ENCODE measurements at regions not wholly inside any gene's neighbourhood (a gene's known extent, or its start where the extent isn't known, plus 50 kb on each side); places are given as distances from the start of the nearest gene placed in this dataset.

DNA sequence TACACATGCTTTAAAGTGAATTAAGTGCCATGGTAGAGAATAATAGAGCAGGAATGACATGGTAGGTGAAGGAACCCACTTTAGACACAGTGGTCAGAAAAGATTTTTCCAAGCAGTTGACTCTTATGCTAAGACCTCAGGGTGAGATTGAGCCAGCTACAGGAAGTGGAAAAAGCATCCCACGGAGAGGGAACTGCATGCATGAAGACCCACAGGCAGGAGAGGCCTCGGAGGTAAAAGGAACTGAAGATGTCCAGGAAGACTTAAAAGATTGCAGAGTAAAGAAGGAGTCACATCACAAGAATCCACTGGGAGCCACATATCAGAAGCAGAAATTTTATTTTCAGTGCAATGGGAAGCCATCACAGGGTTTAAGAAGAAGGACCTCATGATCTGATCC is 499.2 kb upstream of the FAM98A start:
- no peak overlapping the region for H3K4me3 ChIP-seq (replicated peaks; ENCODE audit: low read depth, low read length)
- no peak for DNase-seq (ENCODE audit: extremely low read depth, low read depth)
- TF ChIP-seq, protein P1, sequence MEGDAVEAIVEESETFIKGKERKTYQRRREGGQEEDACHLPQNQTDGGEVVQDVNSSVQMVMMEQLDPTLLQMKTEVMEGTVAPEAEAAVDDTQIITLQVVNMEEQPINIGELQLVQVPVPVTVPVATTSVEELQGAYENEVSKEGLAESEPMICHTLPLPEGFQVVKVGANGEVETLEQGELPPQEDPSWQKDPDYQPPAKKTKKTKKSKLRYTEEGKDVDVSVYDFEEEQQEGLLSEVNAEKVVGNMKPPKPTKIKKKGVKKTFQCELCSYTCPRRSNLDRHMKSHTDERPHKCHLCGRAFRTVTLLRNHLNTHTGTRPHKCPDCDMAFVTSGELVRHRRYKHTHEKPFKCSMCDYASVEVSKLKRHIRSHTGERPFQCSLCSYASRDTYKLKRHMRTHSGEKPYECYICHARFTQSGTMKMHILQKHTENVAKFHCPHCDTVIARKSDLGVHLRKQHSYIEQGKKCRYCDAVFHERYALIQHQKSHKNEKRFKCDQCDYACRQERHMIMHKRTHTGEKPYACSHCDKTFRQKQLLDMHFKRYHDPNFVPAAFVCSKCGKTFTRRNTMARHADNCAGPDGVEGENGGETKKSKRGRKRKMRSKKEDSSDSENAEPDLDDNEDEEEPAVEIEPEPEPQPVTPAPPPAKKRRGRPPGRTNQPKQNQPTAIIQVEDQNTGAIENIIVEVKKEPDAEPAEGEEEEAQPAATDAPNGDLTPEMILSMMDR (IDR thresholded peaks at IDR 0.05; ENCODE audit: low read depth, low read length, missing control alignments), result no peak

DNA sequence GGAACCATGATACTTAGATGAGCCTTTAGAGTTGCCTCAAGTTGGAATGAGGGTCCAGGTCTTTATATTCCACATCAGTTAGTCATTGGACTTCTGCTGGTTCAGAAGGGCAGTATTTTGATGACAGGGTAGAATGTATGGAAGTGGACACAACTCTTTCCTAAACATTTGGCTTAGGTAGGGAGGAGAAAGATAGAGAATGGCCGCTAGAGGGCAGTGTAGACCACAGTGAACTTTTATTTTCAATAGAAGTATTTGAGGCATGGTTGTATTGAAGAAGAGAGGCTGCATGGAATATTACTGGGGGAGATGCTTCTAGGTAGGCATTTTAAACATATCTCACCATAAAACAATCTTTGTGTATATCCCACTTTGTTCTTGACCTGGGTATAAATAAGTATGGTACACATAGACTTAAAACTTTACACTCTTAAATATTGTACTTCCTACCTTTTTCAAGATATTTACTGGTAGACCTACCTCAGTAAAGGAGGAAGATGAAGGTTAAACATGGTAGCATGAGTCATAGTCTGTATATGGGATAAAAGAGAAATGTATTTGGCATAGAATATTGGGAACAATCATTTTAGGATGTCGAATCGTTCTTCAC is 497.6 kb upstream of the FAM98A start:
- H3K4me3 ChIP-seq (replicated peaks; ENCODE audit: low read depth, low read length), result no peak overlapping the region
- peak; percentile 32 for DNase-seq (ENCODE audit: extremely low read depth, low read depth)
- TF ChIP-seq, protein P1 (IDR thresholded peaks at IDR 0.05; ENCODE audit: low read depth, low read length, missing control alignments), result peak; percentile 60

DNA sequence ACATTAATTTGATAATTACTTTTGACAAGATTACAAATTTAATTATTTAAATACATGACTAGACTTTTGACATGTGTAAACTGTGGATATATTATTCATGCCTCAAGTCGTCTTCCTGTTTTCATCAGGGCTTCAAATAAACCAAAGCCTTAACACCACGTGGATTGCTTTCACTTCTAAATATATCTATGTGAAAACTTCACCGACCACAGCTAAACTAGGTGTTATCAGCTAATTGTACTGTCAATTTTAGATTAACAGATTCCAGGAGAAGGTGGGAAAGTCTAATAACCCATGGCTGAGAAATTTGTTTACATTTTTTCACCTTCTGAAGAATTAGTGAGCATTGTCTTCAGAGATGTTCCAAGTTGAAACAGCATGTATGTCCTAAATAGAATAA is 494.7 kb upstream of the FAM98A start:
- TF ChIP-seq, protein P1 (IDR thresholded peaks at IDR 0.05; ENCODE audit: low read depth, low read length, missing control alignments), result no peak
- no peak for DNase-seq (ENCODE audit: extremely low read depth, low read depth)

DNA sequence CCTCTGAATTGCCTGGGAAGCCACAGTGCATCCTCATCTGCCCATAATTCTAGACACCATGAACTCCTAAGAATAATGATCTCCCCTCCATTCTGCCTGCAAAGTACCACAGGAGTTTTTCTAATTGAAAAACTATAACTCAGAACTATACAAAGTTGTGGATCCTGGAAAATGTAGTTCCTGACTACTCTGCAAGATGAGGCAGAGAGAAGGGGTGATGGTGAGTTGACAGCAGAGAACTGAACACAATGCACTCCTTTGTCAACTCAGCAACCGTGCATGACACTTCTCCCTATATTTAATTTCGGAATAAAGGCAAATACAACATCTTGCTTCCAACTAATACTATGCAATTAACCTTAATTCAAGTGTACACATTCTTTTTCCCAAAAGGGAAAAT is 471.1 kb upstream of the FAM98A start:
- no peak overlapping the region for H3K4me3 ChIP-seq (replicated peaks; ENCODE audit: low read depth, low read length)
- TF ChIP-seq, protein P1 (IDR thresholded peaks at IDR 0.05; ENCODE audit: low read depth, low read length, missing control alignments), result no peak
- DNase-seq (ENCODE audit: extremely low read depth, low read depth), result no peak

More for the DNA sequence above, 494.7 kb upstream of the FAM98A start:
- no peak overlapping the region for H3K4me3 ChIP-seq (replicated peaks; ENCODE audit: low read depth, low read length)

DNA sequence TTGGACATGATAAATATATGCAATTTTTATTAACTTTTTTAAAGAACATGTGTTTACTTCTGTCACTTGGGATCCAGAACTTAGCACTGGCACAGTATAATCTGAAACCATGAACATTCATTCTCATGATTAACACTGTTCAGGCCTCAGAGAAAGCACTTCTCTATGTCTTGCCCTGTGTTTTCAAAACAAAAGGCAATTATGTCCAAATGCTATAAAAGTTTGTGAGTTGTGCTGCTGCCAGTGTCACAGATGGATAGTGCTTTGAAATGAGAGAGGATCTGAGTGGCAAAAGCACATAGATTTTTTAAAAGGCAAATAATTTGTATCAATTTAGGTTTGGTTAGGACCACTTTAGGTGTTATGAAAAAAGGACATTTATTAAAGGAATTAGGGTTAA is 470.5 kb upstream of the FAM98A start:
- H3K4me3 ChIP-seq (replicated peaks; ENCODE audit: low read depth, low read length), result no peak overlapping the region
- no peak for DNase-seq (ENCODE audit: extremely low read depth, low read depth)
- TF ChIP-seq, protein P1 (IDR thresholded peaks at IDR 0.05; ENCODE audit: low read depth, low read length, missing control alignments), result no peak

DNA sequence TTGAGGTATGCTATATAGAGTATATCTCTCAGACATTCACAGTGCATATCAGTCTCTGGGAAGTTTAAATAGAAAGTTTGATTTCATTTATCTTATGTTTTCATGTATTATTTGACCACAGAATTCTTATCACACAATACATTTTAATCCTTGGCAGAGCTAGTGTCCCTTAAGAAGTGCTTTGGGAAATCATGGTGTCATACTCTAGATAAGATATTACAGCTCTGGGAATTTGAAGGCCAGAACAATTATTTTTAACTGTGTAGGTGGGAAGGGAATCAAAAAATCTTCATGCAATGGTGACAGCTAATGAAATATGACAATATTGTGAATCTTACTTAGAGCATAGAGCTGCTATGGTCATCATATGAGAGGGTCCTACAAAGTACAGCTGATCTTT is 451.3 kb upstream of the FAM98A start:
- no peak for DNase-seq (ENCODE audit: extremely low read depth, low read depth)
- TF ChIP-seq, protein P1 (IDR thresholded peaks at IDR 0.05; ENCODE audit: low read depth, low read length, missing control alignments), result no peak
- H3K4me3 ChIP-seq (replicated peaks; ENCODE audit: low read depth, low read length), result no peak overlapping the region

DNA sequence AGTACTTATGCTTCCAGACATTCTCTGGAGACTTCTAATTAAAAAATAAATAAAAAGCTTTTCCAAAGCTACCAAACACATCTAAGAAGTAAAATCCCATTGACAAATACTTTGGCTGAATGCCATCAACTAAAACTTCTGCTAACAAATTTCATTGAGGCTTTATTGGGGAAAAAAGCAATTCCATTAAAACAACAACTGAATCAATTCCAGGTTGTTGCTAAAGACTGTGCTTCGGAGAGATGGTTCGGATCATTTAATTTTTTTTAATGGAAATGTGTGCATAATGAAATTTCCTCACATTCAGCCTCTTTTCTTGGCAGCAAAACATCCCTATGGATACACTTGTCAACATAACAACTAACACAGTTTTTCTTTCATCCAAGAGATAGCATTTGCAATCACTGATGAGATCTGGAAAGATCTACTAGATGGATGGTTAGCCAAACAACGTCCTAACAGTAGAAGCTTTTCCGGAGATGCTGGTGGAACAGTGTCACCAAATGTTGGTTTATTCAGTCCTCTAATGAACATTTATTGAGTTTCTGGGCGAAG is 446.1 kb upstream of the FAM98A start:
- TF ChIP-seq, protein P1 (IDR thresholded peaks at IDR 0.05; ENCODE audit: low read depth, low read length, missing control alignments), result no peak
- DNase-seq (ENCODE audit: extremely low read depth, low read depth), result no peak
- no peak overlapping the region for H3K4me3 ChIP-seq (replicated peaks; ENCODE audit: low read depth, low read length)

Data from HFF-Myc (cell line).